Ectodermal cell (in vitro differentiated cells): ENCODE measurements at regions not wholly inside any gene's neighbourhood (a gene's known extent, or its start where the extent isn't known, plus 50 kb on each side); places are given as distances from the start of the nearest gene placed in this dataset.

Experiments
- H3K27ac ChIP-seq: 2 replicates; pipeline ENCODE4 v1.7.0; 2013; ENCODE audit warnings: mild to moderate bottlenecking, low read depth, low read length; ENCODE audit not compliant: insufficient read depth, poor library complexity, severe bottlenecking
- H3K27me3 ChIP-seq: 2 replicates; pipeline ENCODE4 v1.7.0; 2013; ENCODE audit warnings: mild to moderate bottlenecking, low read length; ENCODE audit not compliant: insufficient read depth, control insufficient read depth, poor library complexity, severe bottlenecking
- H3K36me3 ChIP-seq: one replicate; pipeline ENCODE4 v1.7.0; 2013; ENCODE audit warnings: low read length; ENCODE audit not compliant: control insufficient read depth, insufficient read depth
- H3K4me1 ChIP-seq: one replicate; pipeline ENCODE4 v1.7.0; 2013; ENCODE audit warnings: low read length; ENCODE audit not compliant: control insufficient read depth, insufficient read depth
- H3K4me3 ChIP-seq: 2 replicates; pipeline ENCODE4 v1.7.0; 2013; ENCODE audit warnings: low read depth, low read length, control low read depth; ENCODE audit not compliant: insufficient read depth
- H3K9me3 ChIP-seq: 2 replicates; pipeline ENCODE4 v1.7.0; 2013; ENCODE audit warnings: mild to moderate bottlenecking, low read length, moderate library complexity; ENCODE audit not compliant: control insufficient read depth
- WGBS, 2 experiments: methylation state at CpG; one replicate each; pipeline ENCODE4 v1.1.7; 2013; ENCODE audit warnings: missing lambda C conversion rate in 2 of 2; 5-methylcytosine and 5-hydroxymethylcytosine counted together

GRCh38 chr22:27453725-27454124 lies 347.8 kb downstream of the MN1 start:
- WGBS, 2 experiments = 29 to 30% methylated on average over 4 of the region's 4 CpGs
- Histone ChIP-seq H3K4me1 (peaks cover 12% of the 10 kb centered on the region), H3K27ac (no peak overlapping the region), H3K4me3 (no peak overlapping the region), H3K27me3 (no peaks in the 10 kb centered on the region), H3K9me3 (no peaks in the 10 kb centered on the region), H3K36me3 (no peaks in the 10 kb centered on the region)

- no peaks in the 10 kb centered on the region for H3K27me3 ChIP-seq
- no peak overlapping the region for H3K4me3 ChIP-seq
- H3K4me1 ChIP-seq = peaks cover 14% of the 10 kb centered on the region
- no peak overlapping the region for H3K27ac ChIP-seq
- 82 to 83% methylated on average over 4 of the region's 4 CpGs for WGBS, 2 experiments
- no peaks in the 10 kb centered on the region for H3K36me3 ChIP-seq
- no peaks in the 10 kb centered on the region for H3K9me3 ChIP-seq
These were observed 346.6 kb downstream of the MN1 start for GRCh38 chr22:27454807-27455450.

- no peak overlapping the region for H3K4me3 ChIP-seq
- 89 to 97% methylated on average over 2 of the region's 2 CpGs for WGBS, 2 experiments
These were observed 346.0 kb downstream of the MN1 start for GRCh38 chr22:27455526-27455925.

GRCh38 chr22:27456696-27457503 lies 344.7 kb downstream of the MN1 start:
- WGBS, 2 experiments = 82 to 83% methylated on average over 10 of the region's 10 CpGs
- Histone ChIP-seq H3K4me3 (no peak overlapping the region), H3K27me3 (no peaks in the 10 kb centered on the region), H3K9me3 (no peaks in the 10 kb centered on the region), H3K36me3 (no peaks in the 10 kb centered on the region), H3K4me1 (peaks cover 34% of the 10 kb centered on the region), H3K27ac (no peak overlapping the region)

More at GRCh38 chr22:27455526-27455925, 346.0 kb downstream of the MN1 start:
- Histone ChIP-seq H3K36me3 (no peaks in the 10 kb centered on the region), H3K27me3 (no peaks in the 10 kb centered on the region), H3K4me1 (peaks cover 20% of the 10 kb centered on the region), H3K9me3 (no peaks in the 10 kb centered on the region), H3K27ac (no peak overlapping the region)

DNA sequence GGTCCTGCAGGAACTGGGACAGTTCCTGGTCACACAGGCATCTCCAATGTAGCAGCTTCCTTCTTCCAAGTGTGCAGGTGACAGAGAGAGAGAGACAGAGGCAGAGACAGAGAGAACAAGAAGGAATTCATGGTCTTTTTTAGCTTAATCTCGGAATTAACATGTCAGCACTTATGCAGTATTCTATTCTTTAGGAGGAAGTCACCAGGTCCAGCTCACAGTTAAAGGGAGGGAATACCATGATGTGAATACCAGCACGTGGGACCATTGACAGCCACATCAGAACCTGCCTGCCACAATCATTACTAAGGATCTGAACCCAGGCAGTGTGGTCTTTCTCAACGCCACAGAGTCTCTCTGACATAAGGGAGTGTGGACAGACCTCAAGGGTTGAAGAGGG lies 341.6 kb downstream of the MN1 start:
- Histone ChIP-seq H3K4me1 (peaks cover 38% of the 10 kb centered on the region), H3K36me3 (no peaks in the 10 kb centered on the region), H3K27me3 (no peaks in the 10 kb centered on the region), H3K27ac (no peak overlapping the region), H3K9me3 (no peaks in the 10 kb centered on the region), H3K4me3 (no peak overlapping the region)
- WGBS, 2 experiments = 77 to 80% methylated on average over 3 of the region's 3 CpGs

GRCh38 chr22:27460591-27461347 lies 340.8 kb downstream of the MN1 start:
- H3K4me1 ChIP-seq = peaks cover 38% of the 10 kb centered on the region
- no peaks in the 10 kb centered on the region for H3K27me3 ChIP-seq
- H3K27ac ChIP-seq = peak overlapping the region; percentile 92
- H3K4me3 ChIP-seq = no peak overlapping the region
- no peaks in the 10 kb centered on the region for H3K9me3 ChIP-seq
- WGBS, 2 experiments = 67 to 69% methylated on average over 5 of the region's 6 CpGs
- no peaks in the 10 kb centered on the region for H3K36me3 ChIP-seq

GRCh38 chr22:27461470-27461869 lies 340.1 kb downstream of the MN1 start:
- Histone ChIP-seq H3K36me3 (no peaks in the 10 kb centered on the region), H3K27me3 (no peaks in the 10 kb centered on the region), H3K27ac (peak overlapping the region; percentile 92), H3K9me3 (no peaks in the 10 kb centered on the region), H3K4me3 (no peak overlapping the region), H3K4me1 (peaks cover 38% of the 10 kb centered on the region)
- 6 to 7% methylated on average over 3 of the region's 3 CpGs for WGBS, 2 experiments

DNA sequence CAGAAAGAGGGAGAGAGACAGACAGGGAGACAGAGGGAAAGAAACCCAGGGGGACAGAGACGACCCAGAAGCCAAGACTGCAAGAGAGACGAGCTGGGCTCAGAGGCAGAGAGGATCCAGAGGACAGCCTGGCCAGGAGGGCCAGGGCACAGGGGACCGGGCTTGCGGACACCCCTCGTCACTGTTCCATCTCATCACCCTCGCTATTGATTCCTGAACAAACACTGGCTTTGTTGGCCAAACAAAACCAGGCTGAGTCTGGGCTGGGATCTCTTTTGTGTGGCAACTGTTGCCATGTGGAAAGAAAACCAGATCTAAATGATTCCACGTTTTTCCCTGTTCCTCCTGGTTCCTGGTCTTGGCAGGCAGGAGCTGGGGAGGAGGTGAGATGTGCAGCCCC lies 339.4 kb downstream of the MN1 start:
- H3K4me3 ChIP-seq = no peak overlapping the region
- no peaks in the 10 kb centered on the region for H3K36me3 ChIP-seq
- WGBS, 2 experiments = 18 to 20% methylated on average over 7 of the region's 7 CpGs
- H3K27ac ChIP-seq = peak overlapping the region; percentile 92
- no peaks in the 10 kb centered on the region for H3K9me3 ChIP-seq
- H3K27me3 ChIP-seq = no peaks in the 10 kb centered on the region
- peaks cover 35% of the 10 kb centered on the region for H3K4me1 ChIP-seq

DNA sequence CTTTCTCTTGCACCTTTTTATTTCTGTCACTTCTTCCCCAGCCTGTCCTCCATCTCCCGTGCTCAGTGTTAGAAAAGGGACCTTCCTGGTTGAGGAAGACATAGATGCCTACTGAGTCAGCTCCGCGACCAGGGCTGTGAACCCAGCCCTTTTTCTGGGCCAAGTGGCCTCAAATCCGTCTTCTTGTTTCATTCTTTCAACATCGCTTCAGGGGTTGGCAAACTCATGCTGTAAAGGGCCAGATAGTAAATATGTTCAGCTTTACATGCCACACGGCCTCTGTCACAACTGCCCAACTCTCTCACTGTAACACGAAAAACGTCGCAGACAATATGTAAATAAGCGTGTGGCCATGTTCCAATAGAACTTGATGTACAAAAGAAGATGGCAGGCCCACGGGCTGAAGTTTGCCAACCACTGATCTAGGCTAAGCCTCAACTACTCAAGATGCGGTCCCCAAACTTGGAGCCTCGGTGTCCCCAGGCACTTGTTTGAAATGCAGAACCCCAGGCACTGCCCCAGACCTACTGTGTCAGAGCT lies 338.4 kb downstream of the MN1 start:
- WGBS, 2 experiments = 94% methylated on average over 13 of the region's 13 CpGs
- no peaks in the 10 kb centered on the region for H3K9me3 ChIP-seq
- H3K36me3 ChIP-seq = no peaks in the 10 kb centered on the region
- H3K27ac ChIP-seq = peak overlapping the region; percentile 92
- no peaks in the 10 kb centered on the region for H3K27me3 ChIP-seq
- peaks cover 34% of the 10 kb centered on the region for H3K4me1 ChIP-seq
- H3K4me3 ChIP-seq = no peak overlapping the region

- Histone ChIP-seq H3K4me1 (peaks cover 20% of the 10 kb centered on the region), H3K27me3 (no peaks in the 10 kb centered on the region), H3K27ac (no peak overlapping the region), H3K4me3 (no peak overlapping the region), H3K36me3 (no peaks in the 10 kb centered on the region), H3K9me3 (no peaks in the 10 kb centered on the region)
- WGBS, 2 experiments = 90 to 93% methylated on average over 2 of the region's 2 CpGs
These were observed 335.3 kb downstream of the MN1 start for GRCh38 chr22:27466229-27466628.
